ENCODE measurements at regions not wholly inside any gene's neighbourhood (a gene's known extent, or its start where the extent isn't known, plus 50 kb on each side); places are given as distances from the start of the nearest gene placed in this dataset.

DNA sequence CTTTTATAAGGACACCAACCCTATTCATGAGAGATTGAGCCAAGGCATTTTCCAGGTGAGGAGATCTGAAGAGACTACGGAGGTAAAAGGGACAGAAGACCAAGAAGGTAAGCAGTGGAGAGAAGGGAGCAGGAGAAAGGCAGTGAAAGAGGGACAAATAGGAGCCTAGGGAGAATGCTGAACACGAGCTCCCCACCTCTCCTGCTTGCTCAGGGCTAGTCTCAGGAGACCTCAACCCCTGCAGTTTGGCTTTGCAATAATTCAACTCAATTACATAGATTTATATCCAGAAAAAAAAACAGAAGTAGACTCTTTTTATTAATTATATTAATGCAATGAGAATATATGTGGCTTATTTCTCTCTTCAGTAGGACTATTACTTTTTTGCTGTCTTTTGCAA is 91.0 kb upstream of the DDX18 start:
- no peaks in the 10 kb centered on the region for H3K9me3 Mint-ChIP-seq
- no peak for DNase-seq
- no peak overlapping the region for H3K4me3 Mint-ChIP-seq
- no peaks in the 10 kb centered on the region for H3K36me3 Mint-ChIP-seq (ENCODE audit: low read depth)
- intact Hi-C loops (cut with micrococcal nuclease): no loop called here
- H3K27ac Mint-ChIP-seq: no peak overlapping the region
- peaks cover 3% of the 10 kb centered on the region for H3K4me1 Mint-ChIP-seq
- no peaks in the 10 kb centered on the region for H3K27me3 Mint-ChIP-seq

DNA sequence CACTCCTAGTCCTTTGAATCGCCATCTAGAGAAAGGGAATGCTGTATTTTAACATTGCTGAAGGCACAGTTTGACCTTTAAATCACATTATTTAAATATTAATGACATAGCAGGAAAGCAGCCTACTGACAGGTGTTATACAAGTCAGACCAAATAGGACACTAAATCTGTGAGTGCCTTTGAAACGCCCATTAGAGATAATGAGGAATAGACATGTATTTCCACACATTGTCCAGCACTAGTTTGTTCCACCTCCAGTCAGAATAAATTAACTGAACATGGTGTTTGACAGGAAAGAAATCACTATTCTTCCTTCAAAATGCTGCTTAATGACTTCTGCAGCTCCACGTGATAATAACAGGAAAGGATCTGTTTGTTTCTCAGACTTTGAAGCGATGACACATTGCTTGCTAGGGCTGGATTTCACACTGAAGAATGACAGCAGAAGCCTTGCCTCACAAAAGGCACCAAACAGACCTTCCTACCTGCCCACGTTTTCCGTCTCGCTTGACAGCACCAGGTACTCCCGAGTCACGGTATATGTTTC is 90.5 kb upstream of the DDX18 start:
- H3K36me3 Mint-ChIP-seq (ENCODE audit: low read depth): no peaks in the 10 kb centered on the region
- no peak overlapping the region for H3K27ac Mint-ChIP-seq
- H3K9me3 Mint-ChIP-seq: no peaks in the 10 kb centered on the region
- no peak for DNase-seq
- intact Hi-C loops (cut with micrococcal nuclease): no loop called here
- H3K27me3 Mint-ChIP-seq: no peaks in the 10 kb centered on the region
- H3K4me3 Mint-ChIP-seq: no peak overlapping the region
- H3K4me1 Mint-ChIP-seq: peaks cover 3% of the 10 kb centered on the region

DNA sequence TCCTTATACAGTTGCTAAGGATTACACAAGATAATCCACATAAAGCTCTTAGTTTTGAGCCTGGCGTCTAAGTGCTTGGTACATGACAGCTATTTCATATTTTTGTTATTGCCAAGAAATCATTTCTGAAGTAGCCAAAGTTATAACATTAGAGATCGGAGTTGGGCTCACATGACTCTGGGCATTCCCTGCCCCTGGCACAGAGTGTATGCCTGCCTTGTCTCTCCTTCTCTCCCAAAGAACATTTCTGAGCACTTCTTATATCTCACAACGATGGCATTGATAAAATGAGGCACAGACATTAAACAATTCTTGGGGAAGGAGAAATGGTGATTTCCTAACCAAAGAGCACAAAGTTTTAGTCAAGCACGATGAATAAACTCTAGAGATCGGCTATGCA is 87.7 kb upstream of the DDX18 start:
- no peak overlapping the region for H3K4me3 Mint-ChIP-seq
- H3K4me1 Mint-ChIP-seq: peaks cover 3% of the 10 kb centered on the region
- no peaks in the 10 kb centered on the region for H3K9me3 Mint-ChIP-seq
- DNase-seq: no peak
- no peaks in the 10 kb centered on the region for H3K36me3 Mint-ChIP-seq (ENCODE audit: low read depth)
- intact Hi-C loops (cut with micrococcal nuclease): no loop called here
- no peak overlapping the region for H3K27ac Mint-ChIP-seq
- no peaks in the 10 kb centered on the region for H3K27me3 Mint-ChIP-seq

DNA sequence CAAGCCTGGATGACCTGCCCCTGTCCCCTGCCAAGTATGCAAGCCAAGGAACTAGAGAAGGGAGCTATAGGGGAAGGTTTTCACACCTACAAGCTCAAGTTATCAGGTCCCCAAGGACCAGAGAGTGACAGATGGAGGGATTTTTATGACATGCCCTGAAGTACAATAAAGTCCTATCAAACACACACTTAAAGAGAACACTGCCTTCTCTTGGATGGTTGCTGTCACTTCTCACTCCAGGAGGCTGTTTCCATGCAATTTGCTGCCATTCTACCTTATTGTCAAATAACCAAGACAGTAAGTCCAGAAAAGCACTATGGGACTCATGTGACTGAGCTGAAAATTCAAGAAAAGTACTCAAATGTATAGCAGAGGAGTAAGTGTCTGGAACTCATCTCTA is 76.6 kb upstream of the DDX18 start:
- intact Hi-C loops (cut with micrococcal nuclease): no loop called here
- no peak for DNase-seq
- H3K9me3 Mint-ChIP-seq: no peaks in the 10 kb centered on the region
- H3K27me3 Mint-ChIP-seq: no peaks in the 10 kb centered on the region
- no peaks in the 10 kb centered on the region for H3K36me3 Mint-ChIP-seq (ENCODE audit: low read depth)
- H3K27ac Mint-ChIP-seq: no peak overlapping the region
- H3K4me3 Mint-ChIP-seq: no peak overlapping the region
- H3K4me1 Mint-ChIP-seq: no peaks in the 10 kb centered on the region

GRCh38 chr2:117738991-117739839 is 75.3 kb upstream of the DDX18 start:
- intact Hi-C loops (cut with micrococcal nuclease): no loop called here
- no peak for DNase-seq
- Mint-ChIP-seq H3K27me3 (no peaks in the 10 kb centered on the region), H3K4me3 (no peak overlapping the region), H3K27ac (no peak overlapping the region), H3K36me3 (ENCODE audit: low read depth) (no peaks in the 10 kb centered on the region), H3K9me3 (no peaks in the 10 kb centered on the region), H3K4me1 (no peaks in the 10 kb centered on the region)

- H3K9me3 Mint-ChIP-seq: no peaks in the 10 kb centered on the region
- no peak for DNase-seq
- no peaks in the 10 kb centered on the region for H3K36me3 Mint-ChIP-seq (ENCODE audit: low read depth)
- no peak overlapping the region for H3K27ac Mint-ChIP-seq
- no peaks in the 10 kb centered on the region for H3K27me3 Mint-ChIP-seq
- H3K4me1 Mint-ChIP-seq: no peaks in the 10 kb centered on the region
- no peak overlapping the region for H3K4me3 Mint-ChIP-seq
- intact Hi-C loops (cut with micrococcal nuclease): no loop called here
Observed at GRCh38 chr2:117745537-117745936, 69.0 kb upstream of the DDX18 start.

DNA sequence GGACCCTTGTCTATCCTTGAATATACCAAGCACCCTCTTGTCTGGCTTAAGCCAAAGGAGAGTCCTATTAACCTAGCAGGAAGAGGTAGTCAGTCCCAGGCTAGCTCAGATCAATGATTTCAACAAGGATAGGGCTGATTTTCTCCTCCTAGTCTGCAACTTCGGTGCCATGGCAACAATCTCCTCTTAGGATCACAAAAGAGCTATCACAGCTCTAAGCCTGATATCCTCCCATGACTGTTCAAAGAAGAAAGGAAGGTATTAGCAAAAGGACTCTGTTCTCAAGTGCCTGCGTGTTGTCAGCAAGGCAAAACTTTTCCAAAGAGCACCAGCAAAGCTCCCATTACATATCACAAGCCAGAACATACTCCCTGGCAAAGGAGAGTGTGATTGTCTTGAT is 58.7 kb upstream of the DDX18 start:
- H3K4me3 Mint-ChIP-seq: no peak overlapping the region
- H3K36me3 Mint-ChIP-seq (ENCODE audit: low read depth): no peaks in the 10 kb centered on the region
- H3K9me3 Mint-ChIP-seq: peaks cover 6% of the 10 kb centered on the region
- intact Hi-C loops (cut with micrococcal nuclease): no loop called here
- H3K27ac Mint-ChIP-seq: no peak overlapping the region
- H3K4me1 Mint-ChIP-seq: no peaks in the 10 kb centered on the region
- DNase-seq: no peak
- no peaks in the 10 kb centered on the region for H3K27me3 Mint-ChIP-seq

GRCh38 chr2:117760916-117761315 is 53.6 kb upstream of the DDX18 start:
- no peak overlapping the region for H3K4me3 Mint-ChIP-seq
- no peak for DNase-seq
- no peaks in the 10 kb centered on the region for H3K9me3 Mint-ChIP-seq
- H3K27me3 Mint-ChIP-seq: no peaks in the 10 kb centered on the region
- no peak overlapping the region for H3K27ac Mint-ChIP-seq
- intact Hi-C loops (cut with micrococcal nuclease): no loop called here
- H3K36me3 Mint-ChIP-seq (ENCODE audit: low read depth): no peaks in the 10 kb centered on the region
- no peaks in the 10 kb centered on the region for H3K4me1 Mint-ChIP-seq

- H3K36me3 Mint-ChIP-seq (ENCODE audit: low read depth): no peaks in the 10 kb centered on the region
- H3K27ac Mint-ChIP-seq: no peak overlapping the region
- H3K4me3 Mint-ChIP-seq: no peak overlapping the region
- no peaks in the 10 kb centered on the region for H3K27me3 Mint-ChIP-seq
- intact Hi-C loops (cut with micrococcal nuclease): no loop called here
- no peaks in the 10 kb centered on the region for H3K4me1 Mint-ChIP-seq
- DNase-seq: no peak
- no peaks in the 10 kb centered on the region for H3K9me3 Mint-ChIP-seq
Observed at GRCh38 chr2:117762454-117762853, 52.0 kb upstream of the DDX18 start.

- intact Hi-C loops (cut with micrococcal nuclease): no loop called here
- no peak for DNase-seq
- Mint-ChIP-seq H3K9me3 (no peaks in the 10 kb centered on the region), H3K4me3 (no peak overlapping the region), H3K36me3 (ENCODE audit: low read depth) (no peaks in the 10 kb centered on the region), H3K27ac (no peak overlapping the region), H3K4me1 (no peaks in the 10 kb centered on the region), H3K27me3 (no peaks in the 10 kb centered on the region)
Observed at GRCh38 chr2:117763804-117764203, 50.7 kb upstream of the DDX18 start.

All from activated CD4-positive, alpha-beta T cell treated with anti-CD3 and anti-CD28 coated beads, Interleukin-2, amount 10 ng/mL, durations not matched to agents 24 days and 14 days (primary cell).